Neural crest cell (in vitro differentiated cells): ENCODE measurements at regions not wholly inside any gene's neighbourhood (a gene's known extent, or its start where the extent isn't known, plus 50 kb on each side); places are given as distances from the start of the nearest gene placed in this dataset.

ENCODE experiments used
- DNase-seq: peaks from one replicate; pipeline ENCODE4 v3.0.0; 2021; ENCODE audit warnings: low read depth, mixed read lengths, low spot score
- H3K27ac Mint-ChIP-seq: one replicate; pipeline ENCODE4 v1.8.0; 2021; ENCODE audit warnings: mild to moderate bottlenecking, mixed read lengths; ENCODE audit not compliant: unreplicated experiment
- H3K27me3 Mint-ChIP-seq: 2 replicates; pipeline ENCODE4 v1.8.0; 2021; ENCODE audit warnings: low read depth, mild to moderate bottlenecking, mixed read lengths
- H3K36me3 Mint-ChIP-seq: 2 replicates; pipeline ENCODE4 v1.8.0; 2021; ENCODE audit warnings: low read depth, mild to moderate bottlenecking, mixed read lengths
- H3K4me1 Mint-ChIP-seq: 2 replicates; pipeline ENCODE4 v1.8.0; 2021; ENCODE audit warnings: mixed read lengths
- H3K4me3 Mint-ChIP-seq: one replicate; pipeline ENCODE4 v1.8.0; 2021; ENCODE audit warnings: mild to moderate bottlenecking, mixed read lengths
- H3K9me3 Mint-ChIP-seq: 2 replicates; pipeline ENCODE4 v1.8.0; 2021; ENCODE audit warnings: mixed read lengths
- TF ChIP-seq, protein P1 (sequence below): fragments of 200-600 bp; sonication (generic); conservative IDR thresholded peaks from 2 replicates; pipeline ENCODE4 v1.5.0; 2021; ENCODE audit warnings: antibody characterized with exemption, mild to moderate bottlenecking

- Mint-ChIP-seq H3K9me3 (peaks cover 2% of the 10 kb centered on the region), H3K27me3 (no peaks in the 10 kb centered on the region), H3K4me1 (peaks cover 8% of the 10 kb centered on the region), H3K36me3 (no peaks in the 10 kb centered on the region), H3K27ac (no peak overlapping the region), H3K4me3 (no peak overlapping the region)
- no peak for DNase-seq
- TF ChIP-seq, protein P1, sequence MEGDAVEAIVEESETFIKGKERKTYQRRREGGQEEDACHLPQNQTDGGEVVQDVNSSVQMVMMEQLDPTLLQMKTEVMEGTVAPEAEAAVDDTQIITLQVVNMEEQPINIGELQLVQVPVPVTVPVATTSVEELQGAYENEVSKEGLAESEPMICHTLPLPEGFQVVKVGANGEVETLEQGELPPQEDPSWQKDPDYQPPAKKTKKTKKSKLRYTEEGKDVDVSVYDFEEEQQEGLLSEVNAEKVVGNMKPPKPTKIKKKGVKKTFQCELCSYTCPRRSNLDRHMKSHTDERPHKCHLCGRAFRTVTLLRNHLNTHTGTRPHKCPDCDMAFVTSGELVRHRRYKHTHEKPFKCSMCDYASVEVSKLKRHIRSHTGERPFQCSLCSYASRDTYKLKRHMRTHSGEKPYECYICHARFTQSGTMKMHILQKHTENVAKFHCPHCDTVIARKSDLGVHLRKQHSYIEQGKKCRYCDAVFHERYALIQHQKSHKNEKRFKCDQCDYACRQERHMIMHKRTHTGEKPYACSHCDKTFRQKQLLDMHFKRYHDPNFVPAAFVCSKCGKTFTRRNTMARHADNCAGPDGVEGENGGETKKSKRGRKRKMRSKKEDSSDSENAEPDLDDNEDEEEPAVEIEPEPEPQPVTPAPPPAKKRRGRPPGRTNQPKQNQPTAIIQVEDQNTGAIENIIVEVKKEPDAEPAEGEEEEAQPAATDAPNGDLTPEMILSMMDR: no peak
Observed at GRCh38 chr3:177290633-177291032, 93.4 kb upstream of the TBL1XR1 start.

DNA sequence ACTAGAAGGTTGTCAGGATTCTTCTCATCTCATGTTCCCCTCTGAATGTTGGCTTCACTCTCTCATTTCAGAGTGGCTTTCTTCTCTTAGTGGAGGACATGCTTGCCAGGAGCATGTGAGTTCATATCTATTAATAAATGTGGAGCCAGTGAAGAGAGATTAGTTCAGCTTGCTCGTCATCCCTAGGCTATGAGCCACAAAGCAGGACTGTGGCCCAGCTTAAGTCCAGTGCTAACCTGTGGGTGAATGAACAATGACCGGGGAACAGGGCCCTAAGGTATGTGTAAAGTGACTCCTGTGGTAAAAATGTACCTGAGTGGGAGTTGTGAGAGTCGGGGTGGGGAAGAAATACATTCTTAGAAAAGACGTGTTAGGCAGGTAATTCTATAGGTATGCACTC, 96.9 kb upstream of the TBL1XR1 start:
- Mint-ChIP-seq H3K9me3 (peaks cover 2% of the 10 kb centered on the region), H3K27ac (no peak overlapping the region), H3K27me3 (no peaks in the 10 kb centered on the region), H3K4me1 (no peaks in the 10 kb centered on the region), H3K4me3 (no peak overlapping the region), H3K36me3 (no peaks in the 10 kb centered on the region)
- DNase-seq: no peak
- TF ChIP-seq, protein P1: no peak

- DNase-seq: no peak
- H3K27ac Mint-ChIP-seq: no peak overlapping the region
- H3K4me1 Mint-ChIP-seq: no peaks in the 10 kb centered on the region
- TF ChIP-seq, protein P1: no peak
- H3K9me3 Mint-ChIP-seq: peaks cover 2% of the 10 kb centered on the region
- no peaks in the 10 kb centered on the region for H3K27me3 Mint-ChIP-seq
- H3K36me3 Mint-ChIP-seq: no peaks in the 10 kb centered on the region
- no peak overlapping the region for H3K4me3 Mint-ChIP-seq
Observed at GRCh38 chr3:177295116-177295515, 97.8 kb upstream of the TBL1XR1 start.

DNA sequence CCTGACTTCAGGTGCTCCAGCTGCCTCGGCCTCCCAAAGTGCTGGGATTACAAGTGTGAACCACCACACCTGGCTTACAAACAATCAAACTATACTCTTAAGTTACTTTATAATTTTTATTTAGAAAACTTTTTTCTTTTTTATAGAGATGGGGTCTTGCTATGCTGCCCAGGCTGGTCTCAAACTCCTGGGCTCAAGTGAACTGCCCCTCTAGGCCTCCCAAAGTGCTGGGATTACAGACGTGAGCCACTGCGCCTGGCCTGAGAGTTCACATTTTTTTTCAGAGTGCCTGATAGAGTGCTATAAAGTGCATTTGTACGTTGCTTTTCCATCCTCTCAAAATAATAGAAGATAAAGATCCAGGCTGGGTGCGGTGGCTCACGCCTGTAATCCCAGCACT, 102.0 kb upstream of the TBL1XR1 start:
- no peak overlapping the region for H3K27ac Mint-ChIP-seq

GRCh38 chr3:177300039-177300833, 103.0 kb upstream of the TBL1XR1 start:
- Mint-ChIP-seq H3K27me3 (no peaks in the 10 kb centered on the region), H3K4me3 (no peak overlapping the region), H3K9me3 (no peaks in the 10 kb centered on the region), H3K27ac (no peak overlapping the region), H3K36me3 (no peaks in the 10 kb centered on the region), H3K4me1 (no peaks in the 10 kb centered on the region)
- no peak for DNase-seq
- TF ChIP-seq, protein P1: no peak

More for the DNA sequence above, 102.0 kb upstream of the TBL1XR1 start:
- DNase-seq: no peak
- no peaks in the 10 kb centered on the region for H3K27me3 Mint-ChIP-seq
- TF ChIP-seq, protein P1: no peak
- H3K9me3 Mint-ChIP-seq: no peaks in the 10 kb centered on the region
- no peaks in the 10 kb centered on the region for H3K4me1 Mint-ChIP-seq
- no peak overlapping the region for H3K4me3 Mint-ChIP-seq
- no peaks in the 10 kb centered on the region for H3K36me3 Mint-ChIP-seq
